NOMO-1 (cell line): ENCODE measurements at regions not wholly inside any gene's neighbourhood (a gene's known extent, or its start where the extent isn't known, plus 50 kb on each side); places are given as distances from the start of the nearest gene placed in this dataset.

ENCODE experiments used
- DNase-seq, 2 experiments: peaks; one replicate each; lab custom pipeline; 2025; ENCODE audit not compliant: unreplicated experiment in 2 of 2; lab: John Stamatoyannopoulos, UW

DNA sequence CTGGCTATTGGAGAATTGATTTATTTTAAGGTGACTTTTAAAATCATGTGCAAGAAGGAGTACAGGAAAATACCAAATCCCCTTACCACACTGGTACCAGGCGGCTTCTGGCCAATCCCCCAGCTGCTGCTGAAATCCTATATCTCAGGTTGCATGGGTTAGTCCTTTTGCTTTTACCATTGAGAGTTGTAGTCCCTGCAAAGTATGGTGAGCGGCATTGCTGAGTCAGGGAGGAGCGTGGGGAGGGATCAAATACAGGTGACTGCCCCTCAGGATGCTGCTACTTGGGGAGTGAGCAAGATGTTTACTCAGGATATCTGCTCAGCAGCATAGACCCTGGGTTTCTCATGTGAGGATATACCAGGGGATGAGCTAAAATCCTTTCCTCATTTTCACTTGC, 131.9 kb upstream of the STAC start:
- no peak for DNase-seq

DNA sequence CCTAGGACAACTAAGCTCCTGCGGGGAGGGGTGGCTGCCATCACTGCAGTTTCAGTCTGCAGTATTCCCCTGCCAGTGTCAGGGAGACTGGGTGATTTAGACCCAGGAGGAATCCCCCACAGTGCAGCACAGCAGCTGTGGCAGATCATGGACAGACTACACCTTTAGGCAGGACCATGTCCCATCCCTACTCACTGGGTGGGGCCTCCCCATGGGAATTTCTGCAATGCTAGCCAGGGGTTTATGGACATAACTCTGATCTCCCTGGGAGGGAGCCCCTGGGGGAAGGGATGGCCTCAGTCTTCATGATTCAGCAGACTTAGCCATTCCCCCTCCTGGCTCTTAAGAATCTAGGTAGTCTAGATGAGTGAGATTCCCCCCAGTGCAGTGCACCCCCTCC, 130.1 kb upstream of the STAC start:
- no peak for DNase-seq

DNA sequence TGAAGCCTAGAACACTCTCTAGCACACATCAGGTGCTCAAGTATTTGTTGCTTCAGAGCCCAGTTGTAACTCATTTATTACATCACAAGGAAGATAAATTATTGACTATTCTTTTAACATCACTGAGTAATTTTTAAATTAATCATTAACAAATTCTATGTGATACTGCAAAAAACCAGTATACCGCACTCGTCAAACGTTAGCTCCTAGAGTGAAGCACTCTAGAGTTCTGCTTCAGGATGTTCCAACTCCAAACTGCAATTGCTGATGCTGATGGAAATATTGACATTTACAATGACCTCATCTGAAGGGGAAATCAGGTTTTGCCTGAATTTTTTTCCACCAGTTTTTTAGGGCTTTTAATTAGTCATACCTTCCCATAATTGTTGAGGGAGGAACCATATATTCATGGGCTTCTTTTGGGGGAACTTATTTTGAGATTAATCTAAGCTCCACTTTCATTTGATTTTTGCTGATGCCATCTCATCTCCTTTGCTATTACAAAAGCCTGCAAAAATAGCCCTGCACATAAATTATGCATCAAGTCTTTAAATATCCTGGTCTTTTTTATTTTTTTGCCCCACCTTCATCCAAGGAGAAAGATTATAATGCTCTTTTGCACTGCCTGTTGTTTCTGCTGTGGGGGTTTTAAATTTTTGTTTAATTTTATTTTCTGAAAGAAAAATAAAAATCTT, 123.0 kb upstream of the STAC start:
- DNase-seq: no peak

DNA sequence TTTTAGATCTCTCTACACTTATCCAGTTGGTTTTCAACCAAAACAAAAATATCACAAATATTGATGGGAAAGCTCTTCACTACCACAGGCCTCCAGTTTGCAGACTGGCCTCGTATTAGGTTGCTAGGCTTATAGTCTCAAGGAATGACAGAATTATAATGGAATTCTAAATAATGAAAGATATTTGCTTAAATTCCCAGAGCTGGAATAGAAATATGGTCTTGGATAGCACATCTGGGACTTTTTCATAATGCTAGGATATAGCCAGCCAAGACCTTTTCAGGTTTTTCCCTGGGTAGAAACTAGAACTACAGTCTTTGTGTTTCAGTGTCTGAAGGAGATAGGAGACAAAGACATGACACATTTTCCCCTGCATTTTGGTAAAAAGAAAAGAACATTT, 121.9 kb upstream of the STAC start:
- no peak for DNase-seq

DNA sequence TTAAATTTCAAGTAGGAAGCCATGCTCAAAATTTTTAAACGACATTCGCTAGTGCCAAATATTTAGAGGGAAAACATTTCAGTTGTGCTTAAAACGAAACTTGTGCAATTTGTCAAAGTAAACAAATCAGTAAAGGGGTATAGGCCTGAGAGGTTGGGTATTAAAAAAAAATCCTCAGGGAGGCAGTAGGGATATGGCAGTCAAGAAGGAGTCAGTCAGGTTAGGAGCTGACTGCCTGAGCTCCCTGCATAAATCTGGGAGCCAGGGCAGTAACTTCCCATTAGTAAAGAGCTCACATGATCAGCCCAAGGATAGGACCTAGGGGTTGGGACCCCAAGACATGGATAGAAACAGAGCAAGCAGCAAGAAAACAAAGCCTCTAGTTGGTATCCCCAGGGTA, 120.7 kb upstream of the STAC start:
- DNase-seq: no peak

DNA sequence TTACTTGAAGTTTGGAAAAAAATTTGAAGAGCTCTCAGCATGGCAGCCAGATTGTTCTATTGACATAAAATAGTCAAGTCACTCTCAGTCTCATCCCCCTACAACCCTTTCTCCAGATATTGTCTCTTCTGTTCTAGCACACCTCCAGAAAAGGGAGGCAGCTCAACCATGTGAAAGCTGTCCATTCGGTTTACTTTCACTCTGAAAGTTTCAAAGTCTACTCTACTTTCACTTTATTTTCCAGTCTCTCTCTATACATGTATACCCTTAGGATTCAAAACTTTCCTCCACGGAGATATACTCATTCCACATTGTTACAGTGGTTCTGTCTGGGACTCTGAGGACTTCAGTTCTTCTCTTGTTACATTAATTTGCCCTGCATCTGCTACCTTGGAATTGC, 111.0 kb upstream of the STAC start:
- no peak for DNase-seq

DNA sequence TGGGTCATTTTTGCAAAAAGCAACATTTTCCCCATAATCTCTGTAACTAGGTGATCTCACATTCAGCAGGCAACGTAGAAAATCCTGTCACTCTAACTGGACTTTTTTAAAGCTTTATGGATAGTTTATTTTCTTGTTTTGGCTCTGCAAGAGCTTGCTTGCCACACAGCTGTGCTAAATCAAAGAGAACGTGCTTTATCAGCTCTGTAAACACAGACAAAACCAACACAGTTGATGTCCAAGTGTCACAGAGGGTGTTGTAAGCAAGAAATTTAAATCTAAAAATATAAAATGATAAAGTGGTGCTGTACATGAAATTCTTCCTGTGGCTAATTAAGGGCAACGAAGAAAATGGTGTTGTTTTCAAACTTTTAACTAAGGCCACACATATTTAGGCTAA, 97.5 kb upstream of the STAC start:
- DNase-seq: no peak

DNA sequence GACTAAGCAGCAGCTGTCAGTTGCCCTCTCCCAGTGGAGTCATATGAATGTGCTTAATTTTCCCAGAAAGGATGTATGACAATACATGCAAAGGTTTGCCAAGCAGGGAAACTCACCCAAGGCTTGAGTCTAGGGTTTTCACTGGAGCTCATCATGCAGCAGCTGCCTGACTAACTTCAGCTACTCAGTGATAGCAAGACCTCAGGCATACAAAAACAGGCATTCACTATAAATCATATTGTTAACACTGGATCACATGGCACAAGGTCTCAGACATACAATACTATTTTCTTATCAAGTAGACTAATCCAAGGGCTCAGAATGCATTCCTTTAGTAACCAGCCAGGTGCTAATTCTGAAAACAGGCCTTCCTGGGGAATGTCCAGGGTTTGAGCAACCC, 85.0 kb upstream of the STAC start:
- no peak for DNase-seq

DNA sequence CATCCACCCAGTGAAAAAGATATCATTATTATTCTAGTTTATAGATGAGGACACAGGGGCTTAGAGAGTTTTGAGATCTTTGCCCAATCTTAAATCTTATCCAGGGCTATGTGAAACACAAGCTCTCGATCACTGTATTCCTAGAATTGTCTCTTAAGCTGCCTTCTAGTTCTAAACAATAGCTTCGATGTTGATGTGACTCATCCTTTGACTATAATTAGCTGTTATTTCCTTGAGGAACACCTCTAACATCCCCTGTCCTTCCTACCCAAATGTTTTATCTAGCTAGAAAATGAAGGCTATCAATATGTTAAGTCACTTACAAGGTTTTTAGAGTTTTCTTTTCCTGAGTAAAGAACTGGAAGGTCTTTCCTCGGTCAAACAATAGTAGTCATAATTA, 83.1 kb upstream of the STAC start:
- DNase-seq: no peak

DNA sequence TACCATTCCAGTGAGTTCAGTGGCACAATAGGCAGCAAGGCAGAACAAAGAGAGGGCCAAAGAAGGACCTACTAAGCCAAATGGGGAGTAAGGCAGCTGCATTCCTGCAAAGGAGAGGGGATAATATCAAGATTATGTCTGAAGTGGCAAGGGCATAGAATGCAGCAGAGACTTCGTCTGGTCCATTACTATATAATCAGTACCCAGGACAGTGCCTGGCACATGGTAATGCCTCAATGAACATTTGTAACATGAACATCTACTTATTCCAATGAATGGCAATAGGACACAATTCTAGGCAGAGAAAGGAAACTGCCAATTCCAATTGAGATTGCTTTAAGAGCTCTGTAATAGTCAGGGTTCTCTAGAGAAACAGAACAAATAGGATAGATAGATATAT, 82.1 kb upstream of the STAC start:
- no peak for DNase-seq

DNA sequence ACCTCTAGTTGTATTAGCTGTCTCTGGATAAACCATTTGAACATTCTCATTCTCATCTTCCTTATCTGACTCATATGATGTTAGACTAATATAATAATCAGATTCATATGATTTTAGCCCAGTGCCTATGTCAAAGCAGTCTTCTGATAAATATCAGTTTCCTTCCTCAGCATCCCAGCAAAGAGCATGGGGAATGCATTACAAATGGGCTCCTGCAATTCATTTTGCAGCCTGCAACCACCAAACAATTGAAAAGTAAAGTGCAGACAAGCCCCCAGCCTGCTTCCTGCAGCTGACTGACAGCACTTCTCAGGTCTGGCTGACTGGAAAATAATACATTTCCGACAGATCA, 78.2 kb upstream of the STAC start:
- DNase-seq: no peak

DNA sequence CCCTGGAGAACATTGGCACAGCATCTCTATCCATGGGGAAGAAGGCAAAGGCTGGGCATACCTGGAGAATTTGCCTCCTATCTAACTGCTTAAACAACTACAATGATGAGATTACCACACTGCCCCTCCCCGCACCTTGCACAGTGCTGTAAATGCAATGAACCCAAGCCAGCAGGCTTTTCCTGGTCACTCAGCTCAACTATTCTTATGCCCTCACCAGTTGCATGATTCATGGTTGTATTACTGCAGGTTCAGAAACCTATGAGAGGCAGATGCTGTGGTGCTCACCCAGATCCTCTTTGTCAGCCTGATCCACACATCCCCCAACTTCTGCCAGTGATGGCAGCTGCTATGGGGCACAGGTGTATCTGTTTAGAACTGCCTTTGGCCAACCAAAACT, 77.7 kb upstream of the STAC start:
- DNase-seq: no peak

DNA sequence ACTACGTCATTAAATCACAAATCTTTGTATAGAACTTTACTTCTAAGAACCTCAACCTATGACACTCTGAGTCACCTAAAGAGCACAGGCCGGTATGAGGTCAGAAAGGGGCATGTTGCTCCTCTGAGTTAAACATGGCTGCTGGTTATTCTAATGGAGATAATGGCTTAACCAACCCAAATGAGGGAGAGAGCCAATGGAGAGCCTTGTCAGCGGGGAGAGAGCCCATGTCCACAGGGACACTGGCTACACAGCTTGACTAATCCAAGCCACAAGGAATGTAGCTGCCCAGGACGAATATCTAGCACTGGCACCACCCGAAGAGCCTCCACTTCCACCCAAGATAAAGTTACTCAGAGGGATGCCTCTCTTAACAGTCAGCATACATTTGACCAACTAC, 77.0 kb upstream of the STAC start:
- DNase-seq: no peak

DNA sequence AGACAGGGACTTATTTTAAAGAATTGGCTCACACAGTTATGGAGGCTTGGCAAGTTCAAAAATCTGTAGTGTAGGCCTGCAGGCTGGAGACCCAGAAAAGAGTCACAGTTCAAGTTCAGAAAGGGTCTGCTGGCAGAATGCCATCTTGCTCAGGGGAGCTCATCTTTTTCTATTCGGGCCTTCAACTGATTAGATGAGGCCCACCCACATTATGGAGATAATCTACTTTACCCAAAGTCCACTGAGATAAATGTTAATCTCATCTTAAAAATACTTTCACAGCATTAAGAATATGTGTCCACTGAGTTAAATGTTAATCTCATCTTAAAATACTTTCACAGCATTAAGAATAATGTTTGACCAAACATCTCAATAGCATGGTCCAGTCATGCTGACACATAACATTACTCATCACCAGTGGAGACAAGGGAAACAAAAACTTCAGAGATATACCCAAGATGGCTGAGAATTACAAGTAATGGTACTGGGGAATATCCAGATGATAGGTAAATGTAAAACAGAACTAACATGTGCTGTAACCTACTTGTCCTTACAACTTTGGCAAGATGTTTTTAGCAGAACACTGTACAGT, 74.3 kb upstream of the STAC start:
- DNase-seq: no peak

DNA sequence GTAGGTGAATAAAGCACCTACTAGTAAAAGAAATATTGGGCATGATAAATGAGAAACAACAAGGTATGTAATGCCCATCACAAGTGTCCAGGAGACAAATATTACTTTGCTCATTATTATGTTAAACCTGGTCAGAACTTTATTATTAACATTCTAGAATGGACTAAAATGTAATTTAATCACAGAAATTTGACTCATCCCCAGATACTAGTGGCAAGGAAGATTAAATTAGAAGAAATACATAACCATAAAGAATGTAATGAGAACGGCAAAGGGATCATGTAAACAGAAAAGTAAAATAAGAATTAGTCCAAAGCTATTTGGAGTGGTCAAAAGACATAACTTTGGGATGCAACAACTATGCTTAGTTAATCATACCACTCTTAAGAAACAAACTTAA, 71.2 kb upstream of the STAC start:
- no peak for DNase-seq

DNA sequence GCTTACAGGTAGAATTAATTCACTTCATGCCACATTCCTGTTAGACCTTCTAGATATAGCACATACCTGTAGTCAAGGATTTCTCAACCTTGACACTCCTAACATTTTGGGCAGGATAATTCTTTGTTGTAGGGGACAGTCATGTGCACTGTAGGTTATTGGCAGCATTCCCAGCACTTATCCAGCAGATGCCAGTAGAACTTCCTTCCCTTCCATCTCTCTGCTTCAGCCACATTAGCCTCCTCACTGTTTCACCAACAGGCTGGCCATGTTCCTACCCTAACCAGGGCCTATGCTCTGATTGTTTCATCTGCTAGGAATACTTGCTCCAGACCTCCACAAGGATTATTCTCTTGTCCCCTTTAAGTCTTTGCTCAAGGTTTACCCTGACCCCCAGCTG, 68.0 kb upstream of the STAC start:
- no peak for DNase-seq

DNA sequence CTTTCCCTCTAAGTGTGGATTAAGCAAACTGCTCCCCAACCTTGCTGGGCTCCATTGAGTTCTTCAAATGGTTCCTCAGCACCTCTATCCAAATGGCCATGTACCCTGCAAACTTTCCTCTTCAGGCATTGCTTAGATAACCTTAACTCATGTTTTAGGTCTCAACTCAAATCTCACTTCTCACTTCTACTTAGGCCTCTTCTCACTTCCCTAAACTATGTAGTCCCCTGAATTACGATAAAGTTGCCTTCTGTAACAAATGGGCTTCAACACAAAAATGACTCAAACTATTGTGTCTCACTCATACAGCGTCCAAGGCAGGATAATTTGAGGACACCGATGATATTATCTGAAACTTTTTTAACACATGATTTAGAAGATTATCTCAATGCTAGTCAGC, 62.4 kb upstream of the STAC start:
- DNase-seq: peak in 1 of 2 experiments; percentile 7

DNA sequence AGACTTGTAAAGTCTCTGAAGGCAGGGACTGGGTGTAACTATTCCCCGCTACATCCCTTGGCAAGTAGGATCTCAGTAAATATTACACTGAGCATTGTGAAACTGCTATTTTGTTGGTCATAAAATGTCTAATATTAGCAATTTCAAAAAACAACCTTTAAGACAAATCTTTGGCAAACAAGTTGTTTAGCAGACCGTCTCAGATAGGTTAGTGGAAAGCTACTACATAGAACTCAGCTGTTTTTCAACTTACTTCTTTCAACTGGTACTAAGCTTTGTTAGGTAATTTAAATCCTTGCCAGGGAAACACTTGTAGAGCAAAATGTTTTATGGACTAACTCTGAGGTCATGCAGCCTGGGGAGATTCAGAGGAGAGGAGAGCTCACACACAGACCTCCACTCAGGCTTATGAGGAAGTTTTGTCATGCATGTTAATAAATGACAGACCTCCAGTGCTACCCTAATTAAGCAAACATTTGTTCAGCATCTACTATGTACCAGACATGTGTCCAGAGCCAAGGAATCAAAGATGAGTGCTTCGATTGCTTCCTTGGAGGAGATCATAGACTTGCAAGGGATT, 61.6 kb upstream of the STAC start:
- DNase-seq: no peak

DNA sequence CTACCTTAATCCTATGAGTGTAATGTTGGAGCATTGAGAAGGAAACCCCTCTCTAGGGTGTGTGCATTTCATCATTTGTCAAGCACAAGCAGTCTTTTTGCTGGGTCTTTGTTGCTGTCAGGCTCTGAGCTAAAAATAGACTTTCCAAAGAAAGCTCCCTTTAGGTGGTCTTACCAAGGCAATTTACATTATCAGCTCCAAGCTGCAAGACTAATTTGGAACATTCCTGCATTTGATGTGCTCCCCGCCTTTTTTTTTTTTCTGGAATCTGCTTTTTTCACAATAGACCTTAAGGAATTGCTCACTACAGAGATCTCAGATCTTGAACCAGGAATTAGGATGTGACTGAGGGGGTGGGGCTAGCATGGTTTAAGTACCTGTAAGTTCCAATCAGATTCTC, 60.6 kb upstream of the STAC start:
- no peak for DNase-seq
